ENCODE measurements at regions not wholly inside any gene's neighbourhood (a gene's known extent, or its start where the extent isn't known, plus 50 kb on each side); places are given as distances from the start of the nearest gene placed in this dataset.

DNA sequence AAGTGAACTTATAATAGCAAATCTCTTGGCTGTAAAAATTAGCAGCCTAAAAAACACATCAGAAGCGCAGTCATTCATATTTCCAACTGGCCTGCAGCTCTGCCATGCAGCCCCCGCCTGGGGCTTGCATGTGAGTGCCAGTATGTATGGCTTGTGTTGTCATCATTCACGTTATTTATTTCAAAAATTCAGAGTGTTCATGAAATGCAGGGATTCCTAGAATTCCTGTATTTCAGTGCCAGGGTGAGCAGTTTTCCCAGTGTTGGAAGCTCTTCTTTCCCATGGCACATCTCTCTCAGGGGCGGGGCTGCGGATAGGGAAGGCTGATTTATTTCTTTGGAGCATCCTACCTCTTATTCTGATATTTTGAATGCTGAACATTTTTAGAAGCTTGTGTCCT lies 234.6 kb downstream of the FGF9 start:
- H3K4me3 ChIP-seq, result no peak overlapping the region
- in situ Hi-C loops (cut with MboI), result no loop called here
- 0 out of 5 replicates have a peak, but pooled peaks cover 0 to 5% of the 10 kb centered on the region in 2 experiments for H3K27me3 ChIP-seq (ENCODE audit: control insufficient read depth in 2 of 2, insufficient read depth in 2 of 2, low read length in 2 of 2)
- no peak overlapping the region for H3K4me2 ChIP-seq (ENCODE audit: insufficient read depth, low read length)
- ATAC-seq, result no peak
- DNase-seq (ENCODE audit: extremely low read depth in 1 of 4, low spot score in 3 of 4), result no peak
- H4K20me1 ChIP-seq (replicated peaks; ENCODE audit: control insufficient read depth, insufficient read depth, low read length), result no peaks in the 10 kb centered on the region
- no peak for TF ChIP-seq MED1 (CRISPR knock-in tag; IDR thresholded peaks at IDR 0.05; ENCODE audit: borderline replicate concordance)
- TF ChIP-seq CBFB (CRISPR knock-in tag; IDR thresholded peaks at IDR 0.05), result no peak
- TF ChIP-seq, protein P1, sequence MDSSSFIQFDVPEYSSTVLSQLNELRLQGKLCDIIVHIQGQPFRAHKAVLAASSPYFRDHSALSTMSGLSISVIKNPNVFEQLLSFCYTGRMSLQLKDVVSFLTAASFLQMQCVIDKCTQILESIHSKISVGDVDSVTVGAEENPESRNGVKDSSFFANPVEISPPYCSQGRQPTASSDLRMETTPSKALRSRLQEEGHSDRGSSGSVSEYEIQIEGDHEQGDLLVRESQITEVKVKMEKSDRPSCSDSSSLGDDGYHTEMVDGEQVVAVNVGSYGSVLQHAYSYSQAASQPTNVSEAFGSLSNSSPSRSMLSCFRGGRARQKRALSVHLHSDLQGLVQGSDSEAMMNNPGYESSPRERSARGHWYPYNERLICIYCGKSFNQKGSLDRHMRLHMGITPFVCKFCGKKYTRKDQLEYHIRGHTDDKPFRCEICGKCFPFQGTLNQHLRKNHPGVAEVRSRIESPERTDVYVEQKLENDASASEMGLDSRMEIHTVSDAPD (CRISPR knock-in tag; IDR thresholded peaks at IDR 0.05), result no peak
- TF ChIP-seq TOE1 (IDR thresholded peaks at IDR 0.05; ENCODE audit: borderline replicate concordance), result no peak
- no peak for TF ChIP-seq TOE1 (CRISPR knock-in tag; IDR thresholded peaks at IDR 0.05; ENCODE audit: borderline replicate concordance, low read depth)
- no peak for TF ChIP-seq YY1 (IDR thresholded peaks at IDR 0.05; ENCODE audit: borderline replicate concordance in 1 of 3, control insufficient read depth in 1 of 3, extremely low read depth in 1 of 3, insufficient read depth in 3 of 3, insufficient read length in 1 of 3, insufficient replicate concordance in 2 of 3, low read depth in 1 of 3, low read length in 2 of 3)
- TF ChIP-seq TGIF2 (CRISPR knock-in tag; IDR thresholded peaks at IDR 0.05), result no peak
- TF ChIP-seq ZNF184 (CRISPR knock-in tag; IDR thresholded peaks at IDR 0.05), result no peak
- intact Hi-C loops (cut with micrococcal nuclease), result no loop called here
- no peaks in the 10 kb centered on the region for H3K9me3 ChIP-seq (replicated peaks; ENCODE audit: control insufficient read depth, insufficient read depth, low read depth, low read length)
- no peak overlapping the region for H3K27ac ChIP-seq (ENCODE audit: extremely low read depth, low read depth, low read length)
- no peaks in the 10 kb centered on the region for H3K36me3 ChIP-seq (ENCODE audit: control insufficient read depth, insufficient read depth, low read length)
- WGBS (ENCODE audit: insufficient coverage, low coverage, missing lambda C conversion rate), result 0% methylated on average over 3 of the region's 5 CpGs
- no peaks in the 10 kb centered on the region for H3K79me2 ChIP-seq (ENCODE audit: control insufficient read depth, insufficient read depth, low read length)
- H3K4me1 ChIP-seq (replicated peaks in 1 of 2; ENCODE audit: control insufficient read depth in 2 of 2, insufficient read depth in 2 of 2, low read length in 2 of 2), result no peaks in the 10 kb centered on the region
- no TSS peak for BruUV-seq (replicated peaks)
- ChIA-PET POLR2A (no interaction called here), CTCF (ENCODE audit: low intra/inter-chr PET ratio) (no interaction called here)
- no peak overlapping the region for H3K9ac ChIP-seq (ENCODE audit: insufficient read depth in 1 of 2, low read depth in 2 of 2, low read length in 2 of 2)
- H3K9me1 ChIP-seq (ENCODE audit: control insufficient read depth, insufficient read depth, low read length), result no peaks in the 10 kb centered on the region
- H2AFZ ChIP-seq (ENCODE audit: low read depth, low read length), result no peak overlapping the region
- FAIRE-seq, result no peak
